GM18505 (cell line): ENCODE measurements at regions not wholly inside any gene's neighbourhood (a gene's known extent, or its start where the extent isn't known, plus 50 kb on each side); places are given as distances from the start of the nearest gene placed in this dataset.

Experiments
- ATAC-seq: cut with Tn5 transposase; IDR thresholded peaks from one replicate; pipeline ENCODE4 v1.9.1; 2021; ENCODE audit not compliant: unreplicated experiment
- POLR2A ChIP-seq: IDR thresholded peaks from 4 replicates; pipeline ENCODE4 v1.6.1; 2011; ENCODE audit warnings: borderline replicate concordance; ENCODE audit not compliant: insufficient read depth, insufficient read length; ENCODE audit errors: extremely low read depth

DNA sequence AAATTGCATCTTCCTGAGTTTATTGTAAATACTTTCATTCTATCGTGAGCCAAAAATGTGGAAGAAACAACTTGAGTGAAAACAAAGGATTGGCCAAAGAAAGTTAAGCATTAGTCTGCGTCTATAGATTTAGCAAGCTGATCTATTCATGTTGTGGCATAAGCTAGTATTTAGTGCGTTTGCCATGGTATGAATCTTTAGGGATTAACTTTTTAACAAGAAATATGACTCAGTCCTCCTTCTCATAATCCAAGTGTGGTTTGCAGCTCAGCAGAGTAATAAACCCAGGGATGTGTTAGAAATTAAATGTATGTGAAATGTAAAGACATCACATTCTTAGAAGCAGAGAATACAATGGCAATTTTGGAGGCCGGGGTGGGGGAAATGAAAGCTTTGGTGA, 1110.9 kb downstream of the NLGN4X start:
- no peak for ATAC-seq
- no peak for TF ChIP-seq POLR2A

- ATAC-seq = no peak
- TF ChIP-seq POLR2A = no peak
Observed at GRCh38 chrX:5113128-5113527, 1115.5 kb downstream of the NLGN4X start.

DNA sequence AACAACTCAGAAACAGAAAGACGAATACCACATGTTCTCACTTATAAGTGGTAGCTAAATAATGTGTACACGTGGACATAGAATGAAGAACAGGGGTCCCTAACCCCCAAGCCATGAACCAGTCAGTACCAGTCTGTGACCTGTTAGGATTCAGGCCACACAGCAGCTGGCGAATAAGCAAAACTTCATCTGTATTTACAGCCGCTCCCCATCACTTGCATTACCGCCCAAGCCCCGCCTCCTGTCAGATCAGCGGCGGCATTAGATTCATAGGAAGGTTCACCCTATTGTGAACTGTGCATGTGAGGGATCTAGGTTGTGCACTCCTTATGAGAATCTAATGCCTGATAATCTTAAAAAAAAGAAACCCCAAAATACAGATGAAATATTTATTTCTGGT, 1128.7 kb downstream of the NLGN4X start:
- ATAC-seq = no peak
- TF ChIP-seq POLR2A = no peak

GRCh38 chrX:5086388-5086787, 1142.3 kb downstream of the NLGN4X start:
- no peak for ATAC-seq
- no peak for TF ChIP-seq POLR2A

GRCh38 chrX:5084279-5084678, 1144.4 kb downstream of the NLGN4X start:
- no peak for ATAC-seq
- TF ChIP-seq POLR2A = no peak

GRCh38 chrX:5082705-5083104, 1146.0 kb downstream of the NLGN4X start:
- ATAC-seq = no peak
- no peak for TF ChIP-seq POLR2A

GRCh38 chrX:5080791-5081190, 1147.9 kb downstream of the NLGN4X start:
- TF ChIP-seq POLR2A = no peak
- ATAC-seq = no peak

GRCh38 chrX:5068550-5068949, 1160.1 kb downstream of the NLGN4X start:
- no peak for ATAC-seq
- TF ChIP-seq POLR2A = no peak

DNA sequence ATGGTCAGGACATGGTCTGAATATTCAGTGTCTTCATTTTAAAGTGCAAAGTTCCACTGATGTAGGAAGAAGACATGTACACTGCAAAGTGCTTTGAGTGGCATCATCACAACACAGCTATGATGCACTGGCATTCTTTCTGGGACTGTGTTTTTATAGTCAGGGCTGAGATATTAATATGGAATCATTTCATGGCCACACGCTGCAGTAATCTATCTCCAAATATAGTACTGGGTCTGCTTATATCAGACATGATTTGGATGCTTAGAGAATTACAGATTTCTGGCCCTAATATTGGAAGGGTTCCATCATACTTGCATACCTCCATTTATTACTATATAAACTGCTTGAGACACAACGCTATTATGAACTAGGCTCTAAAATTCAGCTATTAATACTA, 1170.9 kb downstream of the NLGN4X start:
- no peak for TF ChIP-seq POLR2A
- no peak for ATAC-seq

- no peak for TF ChIP-seq POLR2A
- no peak for ATAC-seq
Observed at GRCh38 chrX:5054852-5055251, 1173.8 kb downstream of the NLGN4X start.

GRCh38 chrX:5051831-5052491, 1176.7 kb downstream of the NLGN4X start:
- no peak for TF ChIP-seq POLR2A
- ATAC-seq = no peak

DNA sequence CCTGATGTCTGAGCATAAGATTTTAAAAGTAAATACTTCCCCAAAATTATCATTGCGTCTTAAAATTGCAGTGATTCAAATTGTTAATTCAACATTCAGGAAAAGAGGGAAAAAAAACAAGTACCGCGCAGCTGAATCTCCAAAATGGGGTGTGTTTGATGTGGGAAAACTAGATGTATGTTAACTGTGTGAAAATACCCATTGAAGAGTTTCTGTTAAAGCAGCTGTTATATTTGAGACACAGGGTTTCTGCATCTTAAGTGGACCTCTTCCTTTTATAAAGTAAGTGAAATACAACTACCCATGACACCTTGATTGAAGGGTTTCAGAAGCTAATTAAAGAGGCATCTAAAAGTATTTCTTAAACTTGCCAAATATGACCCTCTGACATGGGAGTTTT, 1186.1 kb downstream of the NLGN4X start:
- no peak for TF ChIP-seq POLR2A
- no peak for ATAC-seq

DNA sequence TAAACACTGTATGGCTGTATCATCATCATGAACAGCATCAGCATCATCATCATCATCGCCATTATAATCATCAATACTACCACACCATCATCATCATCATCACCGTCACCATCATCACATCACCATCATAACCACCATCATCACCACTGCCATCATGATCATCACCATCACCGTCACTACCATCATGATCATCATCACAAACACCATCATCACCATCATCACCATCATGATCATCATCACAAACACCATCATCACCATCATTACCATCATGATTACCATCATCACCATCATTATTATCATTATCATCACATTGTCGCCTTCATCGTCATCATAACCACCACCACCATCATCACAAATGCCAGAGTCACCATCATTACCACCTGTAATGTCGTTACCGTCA, 1196.9 kb downstream of the NLGN4X start:
- TF ChIP-seq POLR2A = no peak

DNA sequence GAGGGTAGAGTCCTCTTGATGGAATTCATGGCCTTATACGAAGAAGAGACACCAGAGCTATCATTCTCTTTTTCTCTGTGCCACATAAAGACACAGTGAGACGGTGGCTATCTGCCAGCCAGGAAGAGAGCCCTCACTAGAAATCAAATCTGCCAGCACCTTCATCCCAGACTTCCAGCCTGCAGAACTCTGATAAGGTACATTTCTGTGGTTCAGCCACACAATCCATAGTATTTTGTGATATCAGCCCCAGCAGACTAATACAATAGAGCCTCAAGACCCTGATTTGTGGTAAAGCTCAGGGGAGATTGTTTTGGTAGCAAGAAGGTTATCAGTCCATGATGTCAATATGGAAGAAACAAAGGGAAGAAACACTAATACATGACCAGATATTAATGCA, 1213.2 kb downstream of the NLGN4X start:
- no peak for TF ChIP-seq POLR2A
- no peak for ATAC-seq

More for the DNA sequence above, 1196.9 kb downstream of the NLGN4X start:
- no peak for ATAC-seq

DNA sequence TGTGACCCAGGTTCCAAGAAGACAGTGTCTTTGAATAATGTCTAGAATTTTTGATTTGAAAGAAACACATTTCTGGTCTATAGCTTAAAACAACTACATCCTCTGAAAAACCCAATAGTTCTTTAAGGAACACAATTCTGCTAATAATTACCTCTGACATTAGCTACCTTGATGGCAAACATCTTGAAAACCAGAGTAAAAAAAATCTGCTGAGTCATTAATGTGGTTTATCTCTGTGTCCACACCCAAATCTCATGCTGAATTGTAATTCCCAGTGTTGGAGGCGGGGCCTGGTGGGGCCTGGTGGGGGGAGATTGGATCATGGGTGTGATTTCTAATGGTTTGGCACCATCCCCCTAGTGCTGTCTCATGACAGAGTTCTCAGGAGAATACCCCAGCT, 1233.8 kb downstream of the NLGN4X start:
- ATAC-seq = no peak
- no peak for TF ChIP-seq POLR2A
